Heart right ventricle (tissue), 16 donors: ENCODE measurements at regions not wholly inside any gene's neighbourhood (a gene's known extent, or its start where the extent isn't known, plus 50 kb on each side); places are given as distances from the start of the nearest gene placed in this dataset.
"Not testable (repeated sequence)": the region's sequence is repeated elsewhere in the genome, so short reads cannot be mapped to it uniquely, and the experiment has no call there.

ENCODE experiments used
- ATAC-seq, 8 donors: fragments of 200-7000 bp; cut with Tn5 transposase; one replicate each; pipeline ENCODE4 v1.9.1; 2020; ENCODE audit warnings: mild to moderate bottlenecking in 8 of 8, moderate library complexity in 8 of 8, moderate number of reproducible peaks in 1 of 8
- DNase-seq, 2 donors: peaks; one replicate each; pipeline ENCODE4 v3.0.0-alpha.2; 2020
- H3K27ac ChIP-seq, 10 donors: fragments of 200-600 bp; sonication (generic) in 2 of 10; one replicate each; pipeline versions ENCODE4 v1.5.0 to v1.8.0; 2020 to 2022; ENCODE audit warnings: mild to moderate bottlenecking in 3 of 10
- H3K27me3 ChIP-seq, 7 donors: fragments of 200-600 bp; one replicate each; pipeline ENCODE4 v1.8.0; 2021 to 2022; ENCODE audit warnings: mild to moderate bottlenecking in 2 of 7
- H3K36me3 ChIP-seq, 9 donors: fragments of 200-600 bp; sonication (generic) in 1 of 9; one replicate each; pipeline versions ENCODE4 v1.5.0 to v1.8.0; 2020 to 2022; ENCODE audit warnings: mild to moderate bottlenecking in 2 of 9
- H3K4me1 ChIP-seq, 9 donors: fragments of 200-600 bp; sonication (generic) in 1 of 9; one replicate each; pipeline versions ENCODE4 v1.5.0 to v1.8.0; 2020 to 2022; ENCODE audit warnings: mild to moderate bottlenecking in 4 of 9
- H3K4me3 ChIP-seq, 10 donors: fragments of 200-600 bp; sonication (generic) in 2 of 10; one replicate each; pipeline versions ENCODE4 v1.5.0 to v1.8.0; 2020 to 2022; ENCODE audit warnings: mild to moderate bottlenecking in 7 of 10, moderate library complexity in 2 of 10
- H3K9me3 ChIP-seq, 11 donors: fragments of 200-600 bp in 10 of 11; sonication (generic) in 2 of 11; one replicate each; pipeline versions ENCODE4 v1.5.0 to v1.8.0; 2013 to 2022; ENCODE audit warnings: mild to moderate bottlenecking in 2 of 11, control low read depth in 1 of 11, moderate library complexity in 1 of 11
- WGBS, 2 donors: extraction: QIAGEN DNeasy Blood & Tissue Kit; methylation state at CpG; one replicate each; pipeline ENCODE4 v1.1.7; 2013; ENCODE audit warnings: inconsistent platforms in 1 of 2; 5-methylcytosine and 5-hydroxymethylcytosine counted together
- intact Hi-C, 10 donors: fragments of 100-400 bp; cut with DNase I; formaldehyde crosslinking; loops; one replicate each; pipeline versions ENCODE4 v1.11.1 to v1.14.2; 2022
- TF ChIP-seq, protein P1 (sequence below), 9 donors: fragments of 200-600 bp; sonication (generic) in 2 of 9; IDR thresholded peaks; one replicate each; pipeline versions ENCODE4 v1.5.0 to v1.8.0; 2021 to 2022; ENCODE audit warnings: antibody characterized with exemption in 9 of 9, mild to moderate bottlenecking in 5 of 9, moderate library complexity in 1 of 9
- donor health status: Arrhythmogenic right ventricular cardiomyopathy.
- donor health status: ischemic (EF 13 %, LVEDD 7.1; RV severe dilation, severe dysfunction).
- donor health status: healthy with polysubstance abuse.
- donor health status: DM: no; HTN: yes; CAD: no.
- donor health status: DM: no; HTN: no; CAD: no.
- donor health status: ischemic (EF 25% LVEDD 6.9; RV normal size, moderate dysfunction).
- donor health status: ischemic (EF 25% LVEDD 5.7; RV mildly dilated, moderate dysfunction).
- donor health status: healthy.
- donor health status: DM: yes; HTN: yes; CAD: no.
- donor health status: Ischemic cardiomyopathy.
- donor health status: ischemic (EF 35%, LVEDD 5.7; RV mildly dilated, moderate dysfunction).
- donor health status: nonischemic (EF 11% LVEDD 7.7; RV severe dilation, severe dysfunction).
- donor health status: DM: yes; HTN: yes; CAD: no.
- donor health status: PGD.
- donor health status: ischemic (EF 29% LVEDD 5.4; RV normal size, mild dysfunction).
- donor health status: nonischemic (EF 23%, LVEDD 6.1; RV moderate dilation, normal function).

GRCh38 chrX:83588409-83588808 is 80.3 kb downstream of the POU3F4 start:
- no peaks in the 10 kb centered on the region for H3K9me3 ChIP-seq

DNA sequence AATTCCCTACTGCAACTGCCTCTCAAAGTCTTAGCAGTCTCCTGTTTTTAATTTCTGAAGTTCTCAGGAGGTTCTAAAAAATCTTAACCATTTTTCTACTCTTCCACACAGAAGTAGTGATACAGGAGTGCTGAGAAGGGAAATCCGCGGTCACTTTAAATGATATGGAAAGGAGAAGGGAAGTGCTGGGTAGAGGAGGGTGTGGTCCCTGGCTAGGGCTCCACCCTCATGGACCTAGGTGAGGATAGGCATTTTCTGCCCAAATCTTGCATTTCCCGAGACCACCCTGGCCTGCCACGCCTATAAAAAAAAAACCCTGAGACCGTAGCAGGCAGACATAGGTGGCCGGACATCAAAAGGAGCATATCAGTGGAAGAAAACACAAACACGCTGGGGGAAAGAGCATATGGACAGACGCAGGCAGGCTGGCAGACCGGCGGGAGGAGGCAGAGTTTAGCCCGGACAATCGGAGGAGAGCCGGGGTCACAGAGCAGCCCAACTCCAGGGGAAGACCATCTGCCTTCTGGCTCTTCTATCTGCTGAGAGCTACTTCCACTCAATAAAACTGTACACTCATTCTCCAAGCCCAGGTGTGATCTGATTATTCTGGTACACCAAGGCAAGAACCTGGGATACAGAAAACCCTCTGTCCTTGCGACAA is 85.7 kb downstream of the POU3F4 start:
- DNase-seq (no peak), ATAC-seq (no peak)
- Histone ChIP-seq H3K27me3 (peaks cover 0 to 9% (median 0%) of the 10 kb centered on the region in 7 donors), H3K4me3 (no peak overlapping the region), H3K4me1 (no peaks in the 10 kb centered on the region), H3K36me3 (no peaks in the 10 kb centered on the region), H3K9me3 (no peaks in the 10 kb centered on the region), H3K27ac (no peak overlapping the region)
- intact Hi-C loops = no loop called here
- WGBS, 2 donors = 44 to 65% methylated on average over 13 to 14 of the region's 14 CpGs
- TF ChIP-seq, protein P1, sequence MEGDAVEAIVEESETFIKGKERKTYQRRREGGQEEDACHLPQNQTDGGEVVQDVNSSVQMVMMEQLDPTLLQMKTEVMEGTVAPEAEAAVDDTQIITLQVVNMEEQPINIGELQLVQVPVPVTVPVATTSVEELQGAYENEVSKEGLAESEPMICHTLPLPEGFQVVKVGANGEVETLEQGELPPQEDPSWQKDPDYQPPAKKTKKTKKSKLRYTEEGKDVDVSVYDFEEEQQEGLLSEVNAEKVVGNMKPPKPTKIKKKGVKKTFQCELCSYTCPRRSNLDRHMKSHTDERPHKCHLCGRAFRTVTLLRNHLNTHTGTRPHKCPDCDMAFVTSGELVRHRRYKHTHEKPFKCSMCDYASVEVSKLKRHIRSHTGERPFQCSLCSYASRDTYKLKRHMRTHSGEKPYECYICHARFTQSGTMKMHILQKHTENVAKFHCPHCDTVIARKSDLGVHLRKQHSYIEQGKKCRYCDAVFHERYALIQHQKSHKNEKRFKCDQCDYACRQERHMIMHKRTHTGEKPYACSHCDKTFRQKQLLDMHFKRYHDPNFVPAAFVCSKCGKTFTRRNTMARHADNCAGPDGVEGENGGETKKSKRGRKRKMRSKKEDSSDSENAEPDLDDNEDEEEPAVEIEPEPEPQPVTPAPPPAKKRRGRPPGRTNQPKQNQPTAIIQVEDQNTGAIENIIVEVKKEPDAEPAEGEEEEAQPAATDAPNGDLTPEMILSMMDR (IDR thresholded peaks at IDR 0.05) = no peak

More at GRCh38 chrX:83588409-83588808, 80.3 kb downstream of the POU3F4 start:
- 76 to 81% methylated on average over 8 to 9 of the region's 9 CpGs for WGBS, 2 donors
- Histone ChIP-seq H3K27ac (no peak overlapping the region), H3K36me3 (no peaks in the 10 kb centered on the region), H3K4me3 (no peak overlapping the region), H3K4me1 (no peaks in the 10 kb centered on the region), H3K27me3 (no peaks in the 10 kb centered on the region)
- DNase-seq = no peak
- ATAC-seq = no peak
- TF ChIP-seq, protein P1 (IDR thresholded peaks at IDR 0.05) = no peak
- intact Hi-C loops = no loop called here

GRCh38 chrX:83630662-83631061 is 122.6 kb downstream of the POU3F4 start:
- no peak overlapping the region for H3K27ac ChIP-seq
- H3K9me3 ChIP-seq = no peaks in the 10 kb centered on the region
- no peak for ATAC-seq
- H3K4me1 ChIP-seq = peaks cover 0 to 4% (median 0%) of the 10 kb centered on the region in 9 donors
- H3K4me3 ChIP-seq = no peak overlapping the region
- DNase-seq = no peak
- 87 to 90% methylated on average over 6 of the region's 6 CpGs for WGBS, 2 donors
- intact Hi-C loops = no loop called here
- H3K36me3 ChIP-seq = no peaks in the 10 kb centered on the region
- H3K27me3 ChIP-seq = no peaks in the 10 kb centered on the region
- TF ChIP-seq, protein P1 (IDR thresholded peaks at IDR 0.05) = no peak

DNA sequence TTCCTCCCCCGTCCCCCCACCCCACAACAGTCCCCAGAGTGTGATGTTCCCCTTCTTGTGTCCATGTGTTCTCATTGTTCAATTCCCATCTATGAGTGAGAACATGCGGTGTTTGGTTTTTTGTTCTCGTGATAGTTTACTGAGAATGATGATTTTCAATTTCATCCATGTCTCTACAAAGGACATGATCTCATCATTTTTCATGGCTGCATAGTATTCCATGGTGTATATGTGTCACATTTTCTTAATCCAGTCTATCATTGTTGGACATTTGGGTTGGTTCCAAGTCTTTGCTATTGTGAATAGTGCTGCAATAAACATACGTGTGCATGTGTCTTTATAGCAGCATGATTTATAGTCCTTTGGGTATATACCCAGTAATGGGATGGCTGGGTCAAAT is 141.6 kb downstream of the POU3F4 start:
- H3K4me3 ChIP-seq, DNase-seq, H3K27me3 ChIP-seq, ATAC-seq, H3K4me1 ChIP-seq, intact Hi-C loops, H3K36me3 ChIP-seq, H3K27ac ChIP-seq: not testable (repeated sequence)
- WGBS, 2 donors = 90% methylated on average over 3 of the region's 4 CpGs
- peaks cover 0 to 14% (median 0%) of the 10 kb centered on the region in 11 donors for H3K9me3 ChIP-seq

GRCh38 chrX:83658731-83659130 is 150.6 kb downstream of the POU3F4 start:
- intact Hi-C loops = no loop called here
- Histone ChIP-seq H3K9me3 (peaks cover 0 to 16% (median 0%) of the 10 kb centered on the region in 11 donors), H3K27ac (no peak overlapping the region), H3K36me3 (no peaks in the 10 kb centered on the region), H3K27me3 (no peaks in the 10 kb centered on the region), H3K4me1 (no peaks in the 10 kb centered on the region), H3K4me3 (no peak overlapping the region)
- DNase-seq (no peak), ATAC-seq (no peak)
- WGBS, 2 donors = 82 to 87% methylated on average over 3 of the region's 3 CpGs
- TF ChIP-seq, protein P1 (IDR thresholded peaks at IDR 0.05) = peak in 1 of 9 donors; percentile 18
